RWPE2 (cell line): ENCODE measurements at regions not wholly inside any gene's neighbourhood (a gene's known extent, or its start where the extent isn't known, plus 50 kb on each side); places are given as distances from the start of the nearest gene placed in this dataset.

Experiments used
- ATAC-seq: fragments of 200-7000 bp; cut with Tn5 transposase; 3 replicates; pipeline ENCODE4 v1.9.1; 2021; ENCODE audit warnings: low read depth
- DNase-seq: peaks from one replicate; pipeline ENCODE4 v3.0.0-alpha.2; 2020; ENCODE audit warnings: low spot score
- H3K27ac ChIP-seq: fragments of 450-650 bp; 2 replicates; pipeline ENCODE4 v1.5.1; 2017; ENCODE audit warnings: mild to moderate bottlenecking; ENCODE audit not compliant: poor library complexity, severe bottlenecking
- H3K27me3 ChIP-seq: fragments of 250-450 bp; sonication (Bioruptor Pico); 2 replicates; pipeline ENCODE4 v1.5.1; 2021; ENCODE audit warnings: mild to moderate bottlenecking, moderate library complexity; ENCODE audit not compliant: insufficient read depth, poor library complexity, severe bottlenecking
- H3K36me3 ChIP-seq: fragments of 250-450 bp; sonication (Bioruptor Pico); 2 replicates; pipeline ENCODE4 v1.5.1; 2020; ENCODE audit warnings: low read depth, mild to moderate bottlenecking, moderate library complexity
- H3K4me1 ChIP-seq: fragments of 250-450 bp; sonication (Bioruptor Pico); 2 replicates; pipeline ENCODE4 v1.5.1; 2021; ENCODE audit warnings: mild to moderate bottlenecking, moderate library complexity; ENCODE audit not compliant: insufficient read depth, poor library complexity, severe bottlenecking
- H3K4me3 ChIP-seq: fragments of 250-450 bp; sonication (Bioruptor Pico); 2 replicates; pipeline ENCODE4 v1.5.1; 2021; ENCODE audit warnings: mild to moderate bottlenecking, moderate library complexity; ENCODE audit not compliant: severe bottlenecking
- H3K9me3 ChIP-seq: fragments of 250-450 bp; sonication (Bioruptor Pico); 2 replicates; pipeline ENCODE4 v1.5.1; 2021; ENCODE audit warnings: mild to moderate bottlenecking, moderate library complexity; ENCODE audit not compliant: severe bottlenecking
- CTCF ChIP-seq: fragments of 450-650 bp; IDR thresholded peaks from one replicate; pipeline ENCODE4 v1.5.1; 2017; ENCODE audit warnings: mild to moderate bottlenecking, moderate library complexity; ENCODE audit not compliant: poor library complexity, severe bottlenecking

DNA sequence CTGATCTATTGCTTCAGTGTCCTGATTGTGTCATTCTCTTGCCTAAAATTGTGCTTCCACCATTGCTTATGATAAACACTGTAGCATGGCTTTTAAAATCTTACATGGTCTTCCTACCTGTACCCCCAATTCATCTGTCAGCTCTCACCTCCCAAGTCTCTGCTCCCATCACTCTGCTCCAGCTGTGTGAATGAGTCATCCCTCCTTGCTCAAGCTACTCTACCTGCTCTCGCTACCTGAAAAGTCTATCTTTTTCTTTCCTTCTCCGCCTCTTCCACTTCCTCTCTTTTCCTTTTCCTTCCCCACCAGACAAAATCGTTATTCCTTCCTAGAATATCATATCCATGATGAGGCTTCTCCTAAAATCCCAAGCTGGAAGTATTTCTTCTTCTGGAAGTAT, 341.7 kb downstream of the PRELID2 start:
- no peak for TF ChIP-seq CTCF
- H3K4me3 ChIP-seq, result no peak overlapping the region
- H3K36me3 ChIP-seq, result no peaks in the 10 kb centered on the region
- no peak for DNase-seq
- no peaks in the 10 kb centered on the region for H3K27me3 ChIP-seq
- peaks cover 9% of the 10 kb centered on the region for H3K4me1 ChIP-seq
- no peak overlapping the region for H3K27ac ChIP-seq
- peaks cover 2% of the 10 kb centered on the region for H3K9me3 ChIP-seq
- no peak for ATAC-seq

DNA sequence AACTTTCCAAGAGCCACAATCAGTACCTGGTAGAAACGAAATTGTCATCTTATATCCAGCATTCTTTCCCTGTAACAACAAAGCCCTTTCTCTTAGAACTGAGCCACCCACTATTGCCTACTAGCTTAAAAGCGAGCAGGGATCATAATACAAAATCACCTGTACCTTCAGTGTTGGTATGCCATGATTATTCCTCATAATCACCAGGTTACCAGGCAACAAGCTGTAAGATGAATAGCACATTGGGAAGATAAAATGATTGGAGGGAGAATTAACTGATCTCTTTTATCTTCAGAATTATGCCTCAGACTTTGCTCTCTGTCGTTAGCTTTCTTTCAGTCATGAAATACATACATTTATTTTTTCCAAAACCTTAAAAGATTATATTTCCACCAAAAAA, 345.6 kb downstream of the PRELID2 start:
- Histone ChIP-seq H3K27ac (no peak overlapping the region), H3K27me3 (no peaks in the 10 kb centered on the region), H3K4me1 (no peaks in the 10 kb centered on the region), H3K9me3 (no peaks in the 10 kb centered on the region), H3K36me3 (no peaks in the 10 kb centered on the region), H3K4me3 (no peak overlapping the region)
- TF ChIP-seq CTCF, result no peak
- ATAC-seq, result no peak
- DNase-seq, result no peak

DNA sequence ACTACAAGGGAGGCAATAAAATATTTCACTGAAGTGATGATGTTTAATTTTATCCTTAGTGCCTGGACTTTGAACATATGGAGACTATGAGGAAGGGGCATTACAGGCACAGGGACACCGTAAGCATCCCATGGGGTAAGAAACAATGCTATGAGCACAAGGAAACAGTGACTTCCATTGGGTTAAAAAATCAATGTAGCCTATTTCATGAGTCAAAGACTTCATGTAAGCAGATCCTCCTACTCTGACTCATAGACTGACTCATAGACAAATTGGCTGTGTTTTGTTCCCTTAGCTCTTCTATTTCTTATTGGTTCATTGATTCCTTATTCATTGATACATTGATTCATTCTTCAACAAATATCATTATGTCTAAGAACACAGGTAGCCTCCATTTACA, 351.0 kb downstream of the PRELID2 start:
- no peak for DNase-seq
- Histone ChIP-seq H3K4me3 (no peak overlapping the region), H3K27ac (peak overlapping the region; percentile 37), H3K9me3 (no peaks in the 10 kb centered on the region), H3K36me3 (no peaks in the 10 kb centered on the region), H3K27me3 (no peaks in the 10 kb centered on the region), H3K4me1 (peaks cover 29% of the 10 kb centered on the region)
- no peak for TF ChIP-seq CTCF
- ATAC-seq, result peak; percentile 72

- no peak for DNase-seq
- TF ChIP-seq CTCF, result no peak
Observed at GRCh38 chr5:145483212-145483611, 351.9 kb downstream of the PRELID2 start.

DNA sequence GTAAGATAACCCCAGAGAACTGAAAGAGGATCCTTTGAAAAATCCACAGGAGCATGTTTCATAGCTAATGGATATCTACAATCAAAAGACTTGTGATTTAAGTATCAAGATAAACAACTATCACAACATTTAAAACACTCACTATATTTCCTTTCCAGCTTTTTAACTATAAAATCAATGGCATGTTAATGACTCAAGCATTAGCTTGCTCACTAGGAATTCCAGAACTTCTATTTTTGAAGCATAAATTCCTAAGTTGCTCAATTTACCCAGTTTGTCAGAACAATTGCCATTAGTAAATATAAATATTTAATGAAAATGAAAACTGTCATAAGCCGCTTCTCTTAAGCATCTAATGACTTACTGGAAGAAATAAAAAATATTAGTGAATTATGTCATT, 355.3 kb downstream of the PRELID2 start:
- no peak for TF ChIP-seq CTCF
- ATAC-seq (peak; percentile 38), DNase-seq (no peak)
- Histone ChIP-seq H3K36me3 (no peaks in the 10 kb centered on the region), H3K27ac (peak overlapping the region; percentile 81), H3K4me1 (peaks cover 36% of the 10 kb centered on the region), H3K9me3 (no peaks in the 10 kb centered on the region), H3K4me3 (no peak overlapping the region), H3K27me3 (no peaks in the 10 kb centered on the region)

More at GRCh38 chr5:145483212-145483611, 351.9 kb downstream of the PRELID2 start:
- Histone ChIP-seq H3K4me1 (peaks cover 36% of the 10 kb centered on the region), H3K4me3 (no peak overlapping the region), H3K27me3 (no peaks in the 10 kb centered on the region), H3K27ac (peak overlapping the region; percentile 37), H3K36me3 (no peaks in the 10 kb centered on the region), H3K9me3 (no peaks in the 10 kb centered on the region)
- peak; percentile 77 for ATAC-seq
